Stomach (tissue), 8 donors: ENCODE measurements at regions not wholly inside any gene's neighbourhood (a gene's known extent, or its start where the extent isn't known, plus 50 kb on each side); places are given as distances from the start of the nearest gene placed in this dataset.
"Not testable (repeated sequence)": the region's sequence is repeated elsewhere in the genome, so short reads cannot be mapped to it uniquely, and the experiment has no call there.

ENCODE experiments used
- DNase-seq, 2 donors: peaks; one replicate each; pipeline versions ENCODE4 v3.0.0 to v3.0.0-alpha.2; 2013 to 2019
- H3K27ac ChIP-seq, 5 donors: fragments of 200-600 bp in 4 of 5; sonication (generic) in 4 of 5; one replicate each; pipeline ENCODE4 v1.5.1; 2013 to 2019; ENCODE audit warnings: mild to moderate bottlenecking in 1 of 5, moderate library complexity in 1 of 5
- H3K27me3 ChIP-seq, 3 donors: fragments of 200-600 bp; sonication (generic); one replicate each; pipeline ENCODE4 v1.5.1; 2017 to 2019; ENCODE audit warnings: mixed run types in 1 of 3
- H3K36me3 ChIP-seq, 4 donors: fragments of 200-600 bp; sonication (generic); 1 replicate in 3 of 4; 2 replicates in 1 of 4; pipeline ENCODE4 v1.5.1; 2016 to 2019
- H3K4me1 ChIP-seq, 4 donors: fragments of 200-600 bp; sonication (generic); one replicate each; pipeline ENCODE4 v1.5.1; 2016 to 2019
- H3K4me3 ChIP-seq, 4 donors: fragments of 200-600 bp; sonication (generic) in 3 of 4; one replicate each; pipeline ENCODE4 v1.5.1; 2016 to 2019; ENCODE audit warnings: mild to moderate bottlenecking in 1 of 4
- H3K9me3 ChIP-seq, 4 donors: fragments of 200-600 bp; sonication (generic); one replicate each; pipeline ENCODE4 v1.5.1; 2016 to 2019
- EP300 ChIP-seq: sonication (generic); formaldehyde crosslinking; IDR thresholded peaks from one replicate; pipeline ENCODE4 v1.6.1; 2017; ENCODE audit warnings: antibody characterized with exemption
- POLR2A ChIP-seq, 4 donors: fragments of 450-650 bp; IDR thresholded peaks; one replicate each; pipeline ENCODE4 v1.6.1; 2016; ENCODE audit warnings: antibody characterized with exemption in 4 of 4, control low read depth in 2 of 4, mild to moderate bottlenecking in 1 of 4, moderate library complexity in 1 of 4
- POLR2AphosphoS5 ChIP-seq, 3 donors: sonication (generic); formaldehyde crosslinking; IDR thresholded peaks; one replicate each; pipeline ENCODE4 v1.6.1; 2016; ENCODE audit warnings: antibody characterized with exemption in 3 of 3
- WGBS, 5 donors: extraction: QIAGEN DNeasy Blood & Tissue Kit in 3 of 5; methylation state at CpG; one replicate each; pipeline versions ENCODE4 v1.1.5 to v1.1.7; 2013 to 2018; 5-methylcytosine and 5-hydroxymethylcytosine counted together
- intact Hi-C: fragments of 100-400 bp; cut with DNase I; formaldehyde crosslinking; loops from one replicate; pipeline ENCODE4 v1.15.1; 2023; ENCODE audit warnings: low total_unique reads
- TF ChIP-seq, protein P1 (sequence below), 7 experiments: fragments of 450-650 bp in 4 of 7; fragments of 200-600 bp in 3 of 7; sonication (generic) in 3 of 7; IDR thresholded peaks; one replicate each; pipeline ENCODE4 v1.5.1; 2016 to 2019; ENCODE audit warnings: antibody characterized with exemption in 7 of 7, control low read depth in 2 of 7, mild to moderate bottlenecking in 1 of 7
- donor health status: healthy with polysubstance abuse.
- donor health status: Bipolar disorder and iron deficiency.
- donor health status: healthy.

DNA sequence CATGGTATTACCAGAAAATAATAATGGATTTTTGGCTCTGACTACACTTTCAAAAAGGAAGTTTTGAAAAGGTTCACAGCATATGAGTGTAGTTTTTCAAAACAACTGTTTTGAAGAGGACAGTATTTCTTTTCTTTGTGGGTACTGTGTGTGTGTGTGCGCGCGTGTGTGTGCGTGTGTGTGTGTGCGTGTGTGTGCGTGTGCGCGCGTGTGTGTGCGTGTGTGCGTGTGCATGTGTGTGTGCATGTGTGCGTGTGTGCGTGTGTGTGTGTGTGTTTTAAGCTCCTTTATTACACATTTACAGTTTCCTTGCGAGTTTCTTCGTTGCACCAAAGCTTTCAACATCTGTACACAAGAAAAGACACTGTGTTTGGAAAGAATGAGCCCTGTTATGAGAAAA lies 755.4 kb downstream of the SH3BGRL start:
- H3K27me3 ChIP-seq = no peaks in the 10 kb centered on the region
- no peak for DNase-seq
- no peaks in the 10 kb centered on the region for H3K4me1 ChIP-seq
- intact Hi-C loops = no loop called here
- H3K36me3 ChIP-seq = no peaks in the 10 kb centered on the region
- no peak overlapping the region for H3K4me3 ChIP-seq
- 74 to 90% (median 83%) methylated on average over 15 of the region's 15 CpGs for WGBS, 5 donors
- H3K27ac ChIP-seq = no peak overlapping the region
- TF ChIP-seq, protein P1, sequence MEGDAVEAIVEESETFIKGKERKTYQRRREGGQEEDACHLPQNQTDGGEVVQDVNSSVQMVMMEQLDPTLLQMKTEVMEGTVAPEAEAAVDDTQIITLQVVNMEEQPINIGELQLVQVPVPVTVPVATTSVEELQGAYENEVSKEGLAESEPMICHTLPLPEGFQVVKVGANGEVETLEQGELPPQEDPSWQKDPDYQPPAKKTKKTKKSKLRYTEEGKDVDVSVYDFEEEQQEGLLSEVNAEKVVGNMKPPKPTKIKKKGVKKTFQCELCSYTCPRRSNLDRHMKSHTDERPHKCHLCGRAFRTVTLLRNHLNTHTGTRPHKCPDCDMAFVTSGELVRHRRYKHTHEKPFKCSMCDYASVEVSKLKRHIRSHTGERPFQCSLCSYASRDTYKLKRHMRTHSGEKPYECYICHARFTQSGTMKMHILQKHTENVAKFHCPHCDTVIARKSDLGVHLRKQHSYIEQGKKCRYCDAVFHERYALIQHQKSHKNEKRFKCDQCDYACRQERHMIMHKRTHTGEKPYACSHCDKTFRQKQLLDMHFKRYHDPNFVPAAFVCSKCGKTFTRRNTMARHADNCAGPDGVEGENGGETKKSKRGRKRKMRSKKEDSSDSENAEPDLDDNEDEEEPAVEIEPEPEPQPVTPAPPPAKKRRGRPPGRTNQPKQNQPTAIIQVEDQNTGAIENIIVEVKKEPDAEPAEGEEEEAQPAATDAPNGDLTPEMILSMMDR (IDR thresholded peaks at IDR 0.05) = no peak
- TF ChIP-seq POLR2A (IDR thresholded peaks at IDR 0.05) = no peak
- no peak for TF ChIP-seq EP300
- no peak for TF ChIP-seq POLR2AphosphoS5 (IDR thresholded peaks at IDR 0.05)
- no peaks in the 10 kb centered on the region for H3K9me3 ChIP-seq

DNA sequence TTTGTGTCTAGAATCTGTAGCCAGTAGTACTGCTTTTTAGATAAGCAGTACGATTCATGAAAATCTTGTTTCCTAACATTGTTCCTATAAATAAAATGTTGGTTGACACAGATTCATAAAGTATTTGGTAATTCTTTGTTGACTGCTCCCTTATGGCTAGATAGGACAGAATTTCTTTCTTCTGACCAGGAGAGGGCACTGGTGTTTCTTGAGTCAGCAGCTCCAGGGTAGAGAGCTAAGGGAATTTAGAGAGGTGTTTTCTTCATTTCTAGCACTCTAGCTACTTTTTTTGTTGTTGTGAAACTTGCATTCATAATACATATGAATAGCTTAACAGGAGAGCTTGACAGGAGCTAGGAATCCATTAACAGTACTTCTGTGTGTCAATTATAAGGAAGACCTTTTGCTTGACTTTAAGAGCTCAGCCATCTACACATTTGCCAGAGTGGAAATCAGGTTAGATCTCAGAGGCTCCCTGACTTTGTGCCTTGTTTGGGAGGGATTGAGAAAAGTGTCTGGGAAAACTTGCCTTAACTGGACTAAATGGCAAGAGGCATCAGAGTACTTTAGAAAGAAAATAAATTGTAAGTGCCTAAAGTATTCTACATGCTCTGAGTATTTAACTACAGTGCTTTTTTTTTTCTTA lies 756.1 kb downstream of the SH3BGRL start:
- DNase-seq = peak in 1 of 2 donors; percentile 47
- H3K4me3 ChIP-seq = no peak overlapping the region
- H3K36me3 ChIP-seq = no peaks in the 10 kb centered on the region
- no peak overlapping the region for H3K27ac ChIP-seq
- intact Hi-C loops = no loop called here
- WGBS, 5 donors = 0 to 3% (median 0%) methylated on average over 1 of the region's 1 CpG
- no peaks in the 10 kb centered on the region for H3K27me3 ChIP-seq
- TF ChIP-seq, protein P1 (IDR thresholded peaks at IDR 0.05) = peak in 3 of 7 experiments; percentile 11 to 31 (median 17)
- TF ChIP-seq EP300 = no peak
- no peaks in the 10 kb centered on the region for H3K4me1 ChIP-seq
- H3K9me3 ChIP-seq = no peaks in the 10 kb centered on the region

DNA sequence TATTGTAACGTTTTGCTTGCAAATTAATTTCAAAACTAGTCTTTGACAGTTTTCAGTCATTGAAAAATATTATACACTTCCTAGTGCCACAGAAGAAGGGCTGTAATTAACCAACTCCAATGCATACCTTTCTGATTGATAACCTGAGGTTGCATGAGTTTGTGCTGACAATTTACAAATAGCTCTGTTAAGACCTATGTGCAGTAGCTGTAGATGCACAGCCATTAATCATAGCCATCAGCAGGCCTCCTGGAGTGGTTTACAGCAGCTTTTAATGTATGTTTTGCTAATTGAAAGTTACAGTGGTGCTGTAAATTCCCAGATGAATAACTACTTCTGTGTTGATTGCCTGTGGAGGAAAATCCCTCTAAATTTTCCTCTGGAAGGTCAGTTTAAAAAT lies 758.1 kb downstream of the SH3BGRL start:
- WGBS, 5 donors = 3 to 63% (median 21%) methylated on average over 1 of the region's 1 CpG
- Histone ChIP-seq H3K4me3 (no peak overlapping the region), H3K36me3 (no peaks in the 10 kb centered on the region), H3K4me1 (no peaks in the 10 kb centered on the region), H3K9me3 (no peaks in the 10 kb centered on the region), H3K27me3 (no peaks in the 10 kb centered on the region), H3K27ac (no peak overlapping the region)
- TF ChIP-seq EP300 (no peak), POLR2AphosphoS5 (IDR thresholded peaks at IDR 0.05) (no peak), POLR2A (IDR thresholded peaks at IDR 0.05) (no peak)
- TF ChIP-seq, protein P1 (IDR thresholded peaks at IDR 0.05) = no peak
- DNase-seq = no peak
- intact Hi-C loops = no loop called here

- H3K27me3 ChIP-seq, intact Hi-C loops, H3K4me1 ChIP-seq, H3K27ac ChIP-seq, H3K4me3 ChIP-seq, DNase-seq, H3K36me3 ChIP-seq, H3K9me3 ChIP-seq: not testable (repeated sequence)
- WGBS, 5 donors = 75 to 100% (median 95%) methylated on average over 1 of the region's 1 CpG
Observed at GRCh38 chrX:81974413-81974812, 772.5 kb downstream of the SH3BGRL start.

DNA sequence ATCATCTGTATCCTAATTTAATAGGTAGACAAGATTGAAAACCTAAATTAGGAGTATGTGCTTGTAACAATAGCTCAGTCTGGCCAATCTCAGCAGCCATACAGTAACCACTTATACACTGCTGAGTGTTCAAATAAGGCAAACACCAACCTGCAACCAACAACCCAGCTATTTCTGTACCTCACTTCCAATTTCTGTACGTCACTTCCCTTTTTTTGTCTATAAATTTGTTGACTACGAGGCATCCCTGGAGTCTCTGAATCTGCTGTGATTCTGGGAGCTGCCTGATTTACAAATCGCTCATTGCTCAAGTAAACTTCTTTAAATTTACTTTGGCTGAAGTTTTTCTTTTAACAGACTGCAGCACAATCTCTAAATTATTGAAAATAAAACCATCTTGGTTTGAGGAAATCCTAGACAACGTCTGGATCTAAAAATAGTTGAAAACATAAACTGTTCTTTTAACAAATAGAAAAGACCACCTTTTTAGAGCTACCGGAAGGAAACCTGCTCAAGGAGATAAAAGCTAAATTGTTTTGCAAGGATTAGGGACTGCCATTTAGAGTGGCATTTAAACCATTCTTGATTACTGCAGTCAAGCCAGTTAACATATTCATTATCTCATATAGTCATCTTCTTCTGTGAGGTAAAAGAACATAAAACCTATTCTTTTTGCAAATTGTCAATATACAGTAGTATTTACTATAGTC lies 778.1 kb downstream of the SH3BGRL start:
- no peaks in the 10 kb centered on the region for H3K36me3 ChIP-seq
- WGBS, 5 donors = 52 to 71% (median 59%) methylated on average over 5 of the region's 5 CpGs
- H3K27ac ChIP-seq = no peak overlapping the region
- TF ChIP-seq POLR2AphosphoS5 (IDR thresholded peaks at IDR 0.05) (no peak), POLR2A (IDR thresholded peaks at IDR 0.05) (no peak), EP300 (no peak)
- TF ChIP-seq, protein P1 (IDR thresholded peaks at IDR 0.05) = no peak
- no peak for DNase-seq
- H3K4me1 ChIP-seq = no peaks in the 10 kb centered on the region
- H3K9me3 ChIP-seq = no peaks in the 10 kb centered on the region
- H3K27me3 ChIP-seq = peaks cover 0 to 4% (median 0%) of the 10 kb centered on the region in 3 donors
- intact Hi-C loops = no loop called here
- no peak overlapping the region for H3K4me3 ChIP-seq

GRCh38 chrX:81987217-81987616 lies 785.3 kb downstream of the SH3BGRL start:
- H3K27me3 ChIP-seq, DNase-seq, H3K4me3 ChIP-seq, H3K4me1 ChIP-seq, H3K36me3 ChIP-seq, H3K27ac ChIP-seq, intact Hi-C loops, H3K9me3 ChIP-seq: not testable (repeated sequence)
- WGBS, 5 donors = 57 to 85% (median 81%) methylated on average over 2 of the region's 2 CpGs
